Mesenchymal stem cell (in vitro differentiated cells and primary cell): ENCODE measurements at regions not wholly inside any gene's neighbourhood (a gene's known extent, or its start where the extent isn't known, plus 50 kb on each side); places are given as distances from the start of the nearest gene placed in this dataset.

ENCODE experiments used
- DNase-seq: peaks from one replicate; pipeline ENCODE4 v3.0.0-alpha.2; 2013
- H2AFZ ChIP-seq: one replicate; pipeline ENCODE4 v1.6.1; 2013; ENCODE audit warnings: low read depth, mild to moderate bottlenecking, control low read depth, inconsistent platforms, low read length, moderate library complexity
- H2AK5ac ChIP-seq: 2 replicates; pipeline ENCODE4 v1.6.1; 2013; ENCODE audit warnings: low read length, moderate library complexity, mild to moderate bottlenecking, inconsistent platforms; ENCODE audit not compliant: severe bottlenecking
- H2BK120ac ChIP-seq: one replicate; pipeline ENCODE4 v1.6.1; 2013; ENCODE audit warnings: low read depth, mild to moderate bottlenecking, inconsistent platforms, low read length, moderate library complexity
- H2BK12ac ChIP-seq, 2 experiments: one replicate each; pipeline ENCODE4 v1.6.1; 2013; ENCODE audit warnings: inconsistent platforms in 2 of 2, low read length in 2 of 2, mild to moderate bottlenecking in 2 of 2, moderate library complexity in 2 of 2, control low read depth in 1 of 2
- H2BK15ac ChIP-seq: one replicate; pipeline ENCODE4 v1.6.1; 2013; ENCODE audit warnings: mild to moderate bottlenecking, low read depth, inconsistent platforms; ENCODE audit not compliant: poor library complexity, severe bottlenecking
- H2BK5ac ChIP-seq: 2 replicates; pipeline ENCODE4 v1.6.1; 2013; ENCODE audit warnings: low read depth, mild to moderate bottlenecking, low read length, control low read depth, inconsistent platforms; ENCODE audit not compliant: poor library complexity, severe bottlenecking
- H3K14ac ChIP-seq, 2 experiments: one replicate each; pipeline ENCODE4 v1.6.1; 2013; ENCODE audit warnings: inconsistent platforms in 2 of 2, low read length in 2 of 2, control low read depth in 1 of 2, mild to moderate bottlenecking in 1 of 2, moderate library complexity in 1 of 2
- H3K18ac ChIP-seq, 2 experiments: one replicate each; pipeline ENCODE4 v1.6.1; 2013; ENCODE audit warnings: inconsistent platforms in 2 of 2, low read length in 2 of 2, control low read depth in 1 of 2, low read depth in 1 of 2, mild to moderate bottlenecking in 1 of 2
- H3K23ac ChIP-seq, 2 experiments: one replicate each; pipeline ENCODE4 v1.6.1; 2013; ENCODE audit warnings: inconsistent platforms in 2 of 2, low read length in 2 of 2, mild to moderate bottlenecking in 2 of 2, moderate library complexity in 2 of 2, control low read depth in 1 of 2
- H3K27ac ChIP-seq: 2 replicates; pipeline ENCODE4 v1.5.1; 2013; ENCODE audit warnings: mild to moderate bottlenecking, moderate library complexity, low read length, control low read depth, inconsistent platforms; ENCODE audit not compliant: poor library complexity, severe bottlenecking
- H3K27me3 ChIP-seq, 2 experiments: 2 replicates each; pipeline versions ENCODE4 v1.6.1 to v1.7.0; 2013; ENCODE audit warnings: low read length in 2 of 2, mild to moderate bottlenecking in 2 of 2, moderate library complexity in 2 of 2, control low read depth in 1 of 2, inconsistent platforms in 1 of 2; ENCODE audit not compliant: control insufficient read depth in 1 of 2, insufficient read depth in 1 of 2
- H3K36me3 ChIP-seq, 2 experiments: 2 replicates each; pipeline versions ENCODE4 v1.6.1 to v1.7.0; 2013; ENCODE audit warnings: low read length in 2 of 2, control low read depth in 1 of 2, inconsistent platforms in 1 of 2, low read depth in 1 of 2, mild to moderate bottlenecking in 1 of 2; ENCODE audit not compliant: insufficient read depth in 2 of 2, control insufficient read depth in 1 of 2
- H3K4ac ChIP-seq, 2 experiments: one replicate each; pipeline ENCODE4 v1.6.1; 2013; ENCODE audit warnings: inconsistent platforms in 2 of 2, low read length in 2 of 2, mild to moderate bottlenecking in 2 of 2, moderate library complexity in 2 of 2, control low read depth in 1 of 2, low read depth in 1 of 2
- H3K4me1 ChIP-seq: 2 replicates; pipeline ENCODE4 v1.6.1; 2013; ENCODE audit warnings: low read depth, low read length, control low read depth; ENCODE audit not compliant: control insufficient read depth, insufficient read depth
- H3K4me2 ChIP-seq: 2 replicates; pipeline ENCODE4 v1.6.1; 2013; ENCODE audit warnings: low read length, mild to moderate bottlenecking, inconsistent platforms; ENCODE audit not compliant: poor library complexity, severe bottlenecking
- H3K4me3 ChIP-seq, 2 experiments: 2 replicates each; pipeline versions ENCODE4 v1.5.1 to v1.7.0; 2013; ENCODE audit warnings: low read length in 2 of 2, mild to moderate bottlenecking in 2 of 2, control low read depth in 1 of 2, low read depth in 1 of 2; ENCODE audit not compliant: insufficient read depth in 1 of 2
- H3K79me1 ChIP-seq: replicated peaks from 2 replicates; pipeline ENCODE4 v1.6.1; 2013; ENCODE audit warnings: mild to moderate bottlenecking, control low read depth, low read length, inconsistent platforms; ENCODE audit not compliant: poor library complexity, severe bottlenecking
- H3K9ac ChIP-seq: 2 replicates; pipeline ENCODE4 v1.7.0; 2013; ENCODE audit warnings: mild to moderate bottlenecking, low read length, moderate library complexity
- H3K9me3 ChIP-seq: 2 replicates; pipeline ENCODE4 v1.7.0; 2013; ENCODE audit warnings: mild to moderate bottlenecking, low read length; ENCODE audit not compliant: control insufficient read depth
- H4K8ac ChIP-seq: one replicate; pipeline ENCODE4 v1.6.1; 2013; ENCODE audit warnings: inconsistent platforms, mild to moderate bottlenecking, low read length, moderate library complexity
- H4K91ac ChIP-seq: one replicate; pipeline ENCODE4 v1.6.1; 2013; ENCODE audit warnings: mild to moderate bottlenecking, low read length, inconsistent platforms
- WGBS: methylation state at CpG from one replicate; pipeline ENCODE4 v1.1.7; 2013; ENCODE audit warnings: mixed read lengths; 5-methylcytosine and 5-hydroxymethylcytosine counted together

- no peaks in the 10 kb centered on the region for H3K79me1 ChIP-seq
- H3K18ac ChIP-seq: no peak overlapping the region
- 29% methylated on average over 3 of the region's 3 CpGs for WGBS
- no peak overlapping the region for H4K91ac ChIP-seq
- no peak overlapping the region for H2BK120ac ChIP-seq
- no peak overlapping the region for H3K23ac ChIP-seq
- H3K36me3 ChIP-seq: no peaks in the 10 kb centered on the region
- no peak overlapping the region for H3K14ac ChIP-seq
- H3K4me3 ChIP-seq: no peak overlapping the region
- H2AK5ac ChIP-seq: no peak overlapping the region
- H3K9me3 ChIP-seq: no peaks in the 10 kb centered on the region
- no peak overlapping the region for H2BK12ac ChIP-seq
- H3K9ac ChIP-seq: peak overlapping the region; percentile 79
- H4K8ac ChIP-seq: no peak overlapping the region
- H2AFZ ChIP-seq: no peak overlapping the region
- H2BK5ac ChIP-seq: no peak overlapping the region
- no peak overlapping the region for H3K4me2 ChIP-seq
- peak overlapping the region; percentile 42 for H3K27ac ChIP-seq
- peaks cover 0 to 5% of the 10 kb centered on the region in 2 experiments for H3K27me3 ChIP-seq
- peaks cover 15% of the 10 kb centered on the region for H3K4me1 ChIP-seq
- no peak overlapping the region for H3K4ac ChIP-seq
- H2BK15ac ChIP-seq: no peak overlapping the region
- peak; percentile 81 for DNase-seq
These were observed 162.7 kb downstream of the ARL4C start for GRCh38 chr2:234334151-234334550.

- H3K9ac ChIP-seq: no peak overlapping the region
- H4K8ac ChIP-seq: no peak overlapping the region
- H3K18ac ChIP-seq: no peak overlapping the region
- H3K4me1 ChIP-seq: peaks cover 15% of the 10 kb centered on the region
- no peak for DNase-seq
- H2AK5ac ChIP-seq: no peak overlapping the region
- no peak overlapping the region for H3K4me3 ChIP-seq
- no peak overlapping the region for H3K14ac ChIP-seq
- H2BK15ac ChIP-seq: no peak overlapping the region
- peak overlapping the region; percentile 42 for H3K27ac ChIP-seq
- no peak overlapping the region for H3K23ac ChIP-seq
- peaks cover 0 to 5% of the 10 kb centered on the region in 2 experiments for H3K27me3 ChIP-seq
- no peak overlapping the region for H2AFZ ChIP-seq
- no peak overlapping the region for H2BK120ac ChIP-seq
- no peak overlapping the region for H3K4ac ChIP-seq
- no peak overlapping the region for H4K91ac ChIP-seq
- H2BK5ac ChIP-seq: no peak overlapping the region
- H2BK12ac ChIP-seq: peak overlapping the region in 1 of 2 experiments; percentile 70
- H3K36me3 ChIP-seq: no peaks in the 10 kb centered on the region
- H3K9me3 ChIP-seq: no peaks in the 10 kb centered on the region
- WGBS: 87% methylated on average over 10 of the region's 10 CpGs
- no peak overlapping the region for H3K4me2 ChIP-seq
- H3K79me1 ChIP-seq: no peaks in the 10 kb centered on the region
These were observed 163.4 kb downstream of the ARL4C start for GRCh38 chr2:234333168-234334130.

- no peaks in the 10 kb centered on the region for H3K9me3 ChIP-seq
- H3K18ac ChIP-seq: no peak overlapping the region
- no peak overlapping the region for H2AFZ ChIP-seq
- H3K23ac ChIP-seq: no peak overlapping the region
- H4K91ac ChIP-seq: no peak overlapping the region
- peaks cover 15% of the 10 kb centered on the region for H3K4me1 ChIP-seq
- H2AK5ac ChIP-seq: no peak overlapping the region
- H3K9ac ChIP-seq: no peak overlapping the region
- H3K14ac ChIP-seq: no peak overlapping the region
- no peak overlapping the region for H2BK120ac ChIP-seq
- 93% methylated on average over 6 of the region's 7 CpGs for WGBS
- H3K79me1 ChIP-seq: no peaks in the 10 kb centered on the region
- no peak overlapping the region for H3K4me2 ChIP-seq
- peaks cover 0 to 5% of the 10 kb centered on the region in 2 experiments for H3K27me3 ChIP-seq
- H2BK12ac ChIP-seq: peak overlapping the region in 1 of 2 experiments; percentile 43
- H4K8ac ChIP-seq: no peak overlapping the region
- H3K4me3 ChIP-seq: peak overlapping the region in 1 of 2 experiments; percentile 28
- no peak overlapping the region for H2BK5ac ChIP-seq
- no peak overlapping the region for H3K4ac ChIP-seq
- DNase-seq: no peak
- no peaks in the 10 kb centered on the region for H3K36me3 ChIP-seq
- H2BK15ac ChIP-seq: no peak overlapping the region
- H3K27ac ChIP-seq: no peak overlapping the region
These were observed 164.9 kb downstream of the ARL4C start for GRCh38 chr2:234331966-234332365.

- H3K27me3 ChIP-seq: peaks cover 0 to 5% of the 10 kb centered on the region in 2 experiments
- no peak overlapping the region for H3K9ac ChIP-seq
- H3K27ac ChIP-seq: no peak overlapping the region
- 91% methylated on average over 5 of the region's 5 CpGs for WGBS
- no peaks in the 10 kb centered on the region for H3K9me3 ChIP-seq
- no peak for DNase-seq
- no peak overlapping the region for H4K8ac ChIP-seq
- H3K23ac ChIP-seq: no peak overlapping the region
- peaks cover 17% of the 10 kb centered on the region for H3K4me1 ChIP-seq
- no peak overlapping the region for H2BK15ac ChIP-seq
- H3K18ac ChIP-seq: no peak overlapping the region
- no peak overlapping the region for H2BK12ac ChIP-seq
- no peak overlapping the region for H2AFZ ChIP-seq
- H3K36me3 ChIP-seq: no peaks in the 10 kb centered on the region
- H3K4ac ChIP-seq: no peak overlapping the region
- no peak overlapping the region for H4K91ac ChIP-seq
- no peaks in the 10 kb centered on the region for H3K79me1 ChIP-seq
- H2AK5ac ChIP-seq: no peak overlapping the region
- no peak overlapping the region for H2BK5ac ChIP-seq
- H3K4me3 ChIP-seq: no peak overlapping the region
- H2BK120ac ChIP-seq: no peak overlapping the region
- H3K14ac ChIP-seq: no peak overlapping the region
- H3K4me2 ChIP-seq: no peak overlapping the region
These were observed 165.3 kb downstream of the ARL4C start for GRCh38 chr2:234331566-234331965.
